GM19452 (cell line): ENCODE measurements at regions not wholly inside any gene's neighbourhood (a gene's known extent, or its start where the extent isn't known, plus 50 kb on each side); places are given as distances from the start of the nearest gene placed in this dataset.

Source experiments
- ATAC-seq: cut with Tn5 transposase; IDR thresholded peaks from one replicate; pipeline ENCODE4 v1.9.1; 2021; ENCODE audit not compliant: unreplicated experiment

GRCh38 chr2:57550912-57551311, 495.7 kb upstream of the VRK2 start:
- no peak for ATAC-seq

- ATAC-seq: no peak
Measured at GRCh38 chr2:57552885-57553284, 493.7 kb upstream of the VRK2 start.

- no peak for ATAC-seq
Measured at GRCh38 chr2:57554348-57554747, 492.3 kb upstream of the VRK2 start.

- no peak for ATAC-seq
Measured at GRCh38 chr2:57558312-57558711, 488.3 kb upstream of the VRK2 start.

- no peak for ATAC-seq
Measured at GRCh38 chr2:57562495-57562894, 484.1 kb upstream of the VRK2 start.

- no peak for ATAC-seq
Measured at GRCh38 chr2:57563015-57563414, 483.6 kb upstream of the VRK2 start.

GRCh38 chr2:57567245-57567644, 479.4 kb upstream of the VRK2 start:
- ATAC-seq: no peak

GRCh38 chr2:57569396-57569795, 477.2 kb upstream of the VRK2 start:
- no peak for ATAC-seq

GRCh38 chr2:57570961-57571360, 475.6 kb upstream of the VRK2 start:
- no peak for ATAC-seq

- ATAC-seq: no peak
Measured at GRCh38 chr2:57575700-57576268, 470.8 kb upstream of the VRK2 start.

- no peak for ATAC-seq
Measured at GRCh38 chr2:57576983-57577382, 469.6 kb upstream of the VRK2 start.

GRCh38 chr2:57597940-57598339, 448.7 kb upstream of the VRK2 start:
- ATAC-seq: no peak

- no peak for ATAC-seq
Measured at GRCh38 chr2:57598551-57598950, 448.1 kb upstream of the VRK2 start.

GRCh38 chr2:57602733-57603132, 443.9 kb upstream of the VRK2 start:
- ATAC-seq: no peak

- ATAC-seq: no peak
Measured at GRCh38 chr2:57614988-57615387, 431.6 kb upstream of the VRK2 start.

GRCh38 chr2:57615855-57616556, 430.6 kb upstream of the VRK2 start:
- no peak for ATAC-seq

- no peak for ATAC-seq
Measured at GRCh38 chr2:57617318-57617717, 429.3 kb upstream of the VRK2 start.

GRCh38 chr2:57621122-57621663, 425.4 kb upstream of the VRK2 start:
- no peak for ATAC-seq

- no peak for ATAC-seq
Measured at GRCh38 chr2:57622009-57622408, 424.6 kb upstream of the VRK2 start.

GRCh38 chr2:57656198-57656597, 390.4 kb upstream of the VRK2 start:
- no peak for ATAC-seq

GRCh38 chr2:57669570-57669969, 377.0 kb upstream of the VRK2 start:
- ATAC-seq: no peak

- no peak for ATAC-seq
Measured at GRCh38 chr2:57674025-57674424, 372.6 kb upstream of the VRK2 start.

GRCh38 chr2:57674743-57675142, 371.9 kb upstream of the VRK2 start:
- no peak for ATAC-seq
